HCT116 (cell line): ENCODE measurements at regions not wholly inside any gene's neighbourhood (a gene's known extent, or its start where the extent isn't known, plus 50 kb on each side); places are given as distances from the start of the nearest gene placed in this dataset.

Source experiments
- ATAC-seq: fragments of 200-7000 bp; cut with Tn5 transposase; 2 replicates; pipeline ENCODE4 v1.9.1; 2020; ENCODE audit warnings: mild to moderate bottlenecking, moderate library complexity
- BruUV-seq: library from RNA; stranded (reverse); fragments of 400-500 nt; replicated peaks from 2 replicates; lab custom pipeline; 2021; lab: Mats Ljungman, UMichigan
- CTCF ChIA-PET: fragments of 300-600 bp; sonication (Branson Sonifier 250); formaldehyde crosslinking; loops from one replicate; lab custom pipeline; 2021; ENCODE audit warnings: antibody characterized with exemption; lab: Charles Lee
- POLR2A ChIA-PET: fragments of 300-600, 350-600 bp; sonication (Branson Sonifier 250); formaldehyde crosslinking; loops from one replicate; lab custom pipeline; 2021; ENCODE audit warnings: antibody characterized with exemption; lab: Charles Lee
- RAD21 ChIA-PET, 2 experiments: fragments of 300-600 bp; sonication (Branson Sonifier 250); formaldehyde crosslinking; loops; one replicate each; lab custom pipeline; 2023; ENCODE audit warnings: low total read pairs in 2 of 2; ENCODE audit not compliant: uncharacterized antibody in 2 of 2, unreplicated experiment in 2 of 2, low non-redundant PET in 1 of 2; lab: Charles Lee
- DNase-seq: peaks from one replicate; pipeline ENCODE4 v3.0.0-alpha.2; 2010; ENCODE audit warnings: low read depth, low spot score
- H2AFZ ChIP-seq: fragments of 200-600 bp; shearing (Covaris generic), sonication (generic); 2 replicates; pipeline ENCODE4 v1.6.1; 2017; ENCODE audit warnings: low read depth, mixed run types, mixed read lengths, antibody characterized with exemption, low read length; ENCODE audit not compliant: poor library complexity, severe bottlenecking
- H3K27ac ChIP-seq: 2 replicates; pipeline ENCODE4 v1.5.1; 2012; ENCODE audit warnings: low read depth, low read length
- H3K27me3 ChIP-seq: fragments of 200-600 bp; sonication (generic); 2 replicates; pipeline ENCODE4 v1.6.1; 2016; ENCODE audit warnings: mixed run types, low read length, mixed read lengths; ENCODE audit not compliant: insufficient read depth
- H3K36me3 ChIP-seq, 2 experiments: fragments of 200-500 bp in 1 of 2; fragments of 200-600 bp in 1 of 2; sonication (Bioruptor generic) in 1 of 2; sonication (generic) in 1 of 2; 2 replicates each; pipeline versions ENCODE4 v1.5.1 to v1.6.1; 2014 to 2016; ENCODE audit warnings: low read length in 2 of 2, inconsistent platforms in 1 of 2, mixed read lengths in 1 of 2, mixed run types in 1 of 2; ENCODE audit not compliant: insufficient read depth in 2 of 2, control insufficient read depth in 1 of 2
- H3K4me1 ChIP-seq, 2 experiments: fragments of 200-600 bp in 1 of 2; sonication (generic) in 1 of 2; 2 replicates each; pipeline versions ENCODE4 v1.5.1 to v1.6.1; 2012 to 2017; ENCODE audit warnings: low read length in 2 of 2, inconsistent platforms in 1 of 2, mild to moderate bottlenecking in 1 of 2, mixed read lengths in 1 of 2, mixed run types in 1 of 2, moderate library complexity in 1 of 2; ENCODE audit not compliant: insufficient read depth in 2 of 2, control insufficient read depth in 1 of 2
- H3K4me2 ChIP-seq: fragments of 200-600 bp; sonication (generic); 2 replicates; pipeline ENCODE4 v1.6.1; 2017; ENCODE audit warnings: mixed run types, low read length, mixed read lengths
- H3K4me3 ChIP-seq, 2 experiments: fragments of 200-600 bp in 1 of 2; sonication (generic) in 1 of 2; replicated peaks in 1 of 2; 2 replicates each; pipeline ENCODE4 v1.5.1; 2011 to 2016; ENCODE audit warnings: low read length in 2 of 2, control low read depth in 1 of 2, low read depth in 1 of 2, mild to moderate bottlenecking in 1 of 2, mixed read lengths in 1 of 2, mixed run types in 1 of 2
- H3K79me2 ChIP-seq: fragments of 200-600 bp; sonication (generic); 2 replicates; pipeline ENCODE4 v1.6.1; 2017; ENCODE audit warnings: mild to moderate bottlenecking, mixed run types, low read length, moderate library complexity, mixed read lengths; ENCODE audit not compliant: insufficient read depth
- H3K9ac ChIP-seq: fragments of 200-600 bp; sonication (generic); 2 replicates; pipeline ENCODE4 v1.6.1; 2016; ENCODE audit warnings: low read length, mixed read lengths
- H3K9me2 ChIP-seq: fragments of 200-600 bp; sonication (generic), shearing (Covaris generic); 2 replicates; pipeline ENCODE4 v1.6.1; 2017; ENCODE audit warnings: mixed run types, mild to moderate bottlenecking, moderate library complexity; ENCODE audit not compliant: insufficient read depth
- H3K9me3 ChIP-seq, 2 experiments: fragments of 200-500 bp in 1 of 2; fragments of 200-600 bp in 1 of 2; sonication (Bioruptor generic) in 1 of 2; sonication (generic) in 1 of 2; 2 replicates each; pipeline ENCODE4 v1.6.1; 2014 to 2017; ENCODE audit warnings: low read length in 2 of 2, mixed read lengths in 2 of 2, inconsistent platforms in 1 of 2, low read depth in 1 of 2, mild to moderate bottlenecking in 1 of 2, mixed run types in 1 of 2, moderate library complexity in 1 of 2; ENCODE audit not compliant: control insufficient read depth in 1 of 2, insufficient read depth in 1 of 2
- H4K20me1 ChIP-seq: fragments of 200-600 bp; sonication (generic), shearing (Covaris generic); 2 replicates; pipeline ENCODE4 v1.6.1; 2017; ENCODE audit warnings: mixed run types, mild to moderate bottlenecking, moderate library complexity; ENCODE audit not compliant: insufficient read depth
- CBX3 ChIP-seq: IDR thresholded peaks from 2 replicates; pipeline ENCODE4 v1.6.1; 2012; ENCODE audit warnings: low read depth
- CTCF ChIP-seq, 3 experiments: fragments of 200-600 bp in 1 of 3; sonication (generic) in 1 of 3; IDR thresholded peaks in 2 of 3; conservative IDR thresholded peaks in 1 of 3; 2 replicates each; pipeline ENCODE4 v1.5.1; 2012 to 2017; ENCODE audit warnings: low read depth in 2 of 3, low read length in 2 of 3, antibody characterized with exemption in 1 of 3, borderline replicate concordance in 1 of 3, control low read depth in 1 of 3, mild to moderate bottlenecking in 1 of 3, mixed read lengths in 1 of 3, mixed run types in 1 of 3, moderate library complexity in 1 of 3; ENCODE audit not compliant: insufficient read depth in 1 of 3
- EGR1 ChIP-seq: IDR thresholded peaks from 2 replicates; pipeline ENCODE4 v1.6.1; 2012; ENCODE audit warnings: low read depth
- ELF1 ChIP-seq: IDR thresholded peaks from 2 replicates; pipeline ENCODE4 v1.6.1; 2012; ENCODE audit warnings: low read depth, borderline replicate concordance
- EZH2 ChIP-seq: fragments of 200-600 bp; sonication (generic); IDR thresholded peaks from 2 replicates; pipeline ENCODE4 v1.6.1; 2017; ENCODE audit warnings: antibody characterized with exemption, mixed run types
- EZH2phosphoT487 ChIP-seq: fragments of 200-600 bp; IDR thresholded peaks from 2 replicates; pipeline ENCODE4 v1.6.1; 2018; ENCODE audit warnings: antibody characterized with exemption, borderline replicate concordance
- FOSL1 ChIP-seq: IDR thresholded peaks from 2 replicates; pipeline ENCODE4 v1.6.1; 2012; ENCODE audit warnings: low read depth
- JUND ChIP-seq: IDR thresholded peaks from 2 replicates; pipeline ENCODE4 v1.6.1; 2012
- POLR2AphosphoS5 ChIP-seq: IDR thresholded peaks from 2 replicates; pipeline ENCODE4 v1.6.1; 2011; ENCODE audit warnings: mild to moderate bottlenecking, low read depth, low read length, moderate library complexity
- RAD21 ChIP-seq: IDR thresholded peaks from 2 replicates; pipeline ENCODE4 v1.6.1; 2012; ENCODE audit warnings: low read depth, mild to moderate bottlenecking
- REST ChIP-seq: IDR thresholded peaks from 2 replicates; pipeline ENCODE4 v1.6.1; 2012; ENCODE audit warnings: low read depth
- SP1 ChIP-seq: IDR thresholded peaks from 2 replicates; pipeline ENCODE4 v1.6.1; 2012; ENCODE audit warnings: low read depth
- SRF ChIP-seq: IDR thresholded peaks from 2 replicates; pipeline ENCODE4 v1.6.1; 2012; ENCODE audit warnings: low read depth
- TCF7L2 ChIP-seq: IDR thresholded peaks from 2 replicates; pipeline ENCODE4 v1.7.0; 2011; ENCODE audit warnings: borderline replicate concordance, inconsistent platforms; ENCODE audit not compliant: insufficient read depth, insufficient read length; ENCODE audit errors: extremely low read depth
- YY1 ChIP-seq: IDR thresholded peaks from 2 replicates; pipeline ENCODE4 v1.6.1; 2011; ENCODE audit warnings: low read length, low read depth, moderate library complexity, mild to moderate bottlenecking; ENCODE audit not compliant: insufficient replicate concordance; ENCODE audit errors: extremely low read depth
- ZBTB33 ChIP-seq: IDR thresholded peaks from 2 replicates; pipeline ENCODE4 v1.6.1; 2011; ENCODE audit warnings: mild to moderate bottlenecking, low read length, moderate library complexity; ENCODE audit not compliant: insufficient replicate concordance; ENCODE audit errors: extremely low read depth
- intact Hi-C: fragments of 100-400 bp; cut with micrococcal nuclease; formaldehyde crosslinking; loops from 2 replicates; pipeline ENCODE4 v1.10.0; 2022

- CTCF ChIA-PET: no interaction called here
- POLR2A ChIA-PET: no interaction called here
- intact Hi-C loops: no loop called here
Observed at GRCh38 chr5:86977808-86978207, 289.9 kb upstream of the RASA1 start.

More at GRCh38 chr5:86977808-86978207, 289.9 kb upstream of the RASA1 start:
- Histone ChIP-seq H3K4me1 (peaks cover 0 to 10% of the 10 kb centered on the region in 2 experiments; a peak in 2 of 4 replicates), H3K9me2 (no peaks in the 10 kb centered on the region), H3K4me3 (no peak overlapping the region), H3K79me2 (no peaks in the 10 kb centered on the region), H3K4me2 (no peak overlapping the region), H3K27me3 (no peaks in the 10 kb centered on the region), H3K36me3 (no peaks in the 10 kb centered on the region), H3K9me3 (no peaks in the 10 kb centered on the region), H2AFZ (peak overlapping the region; percentile 46), H3K27ac (no peak overlapping the region), H4K20me1 (no peaks in the 10 kb centered on the region), H3K9ac (no peak overlapping the region)
- RAD21 ChIA-PET: no interaction called here
- DNase-seq (no peak), ATAC-seq (no peak)
- no TSS peak for BruUV-seq
- no peak for TF ChIP-seq JUND
- no peak for TF ChIP-seq ELF1
- TF ChIP-seq REST: no peak
- TF ChIP-seq YY1: no peak
- TF ChIP-seq POLR2AphosphoS5: no peak
- no peak for TF ChIP-seq SRF
- TF ChIP-seq EZH2: no peak
- no peak for TF ChIP-seq CTCF (IDR thresholded peaks at IDR 0.05 in 2 of 3, conservative IDR thresholded peaks at IDR 0.05 in 1 of 3; ENCODE audit: borderline replicate concordance in 1 of 3, insufficient read depth in 1 of 3, low read depth in 2 of 3, low read length in 2 of 3)
- TF ChIP-seq FOSL1: no peak
- TF ChIP-seq TCF7L2: no peak
- TF ChIP-seq EZH2phosphoT487: no peak
- TF ChIP-seq EGR1: no peak
- no peak for TF ChIP-seq SP1
- no peak for TF ChIP-seq CBX3
- no peak for TF ChIP-seq RAD21
- TF ChIP-seq ZBTB33: no peak
